ENCODE measurements at regions not wholly inside any gene's neighbourhood (a gene's known extent, or its start where the extent isn't known, plus 50 kb on each side); places are given as distances from the start of the nearest gene placed in this dataset.

DNA sequence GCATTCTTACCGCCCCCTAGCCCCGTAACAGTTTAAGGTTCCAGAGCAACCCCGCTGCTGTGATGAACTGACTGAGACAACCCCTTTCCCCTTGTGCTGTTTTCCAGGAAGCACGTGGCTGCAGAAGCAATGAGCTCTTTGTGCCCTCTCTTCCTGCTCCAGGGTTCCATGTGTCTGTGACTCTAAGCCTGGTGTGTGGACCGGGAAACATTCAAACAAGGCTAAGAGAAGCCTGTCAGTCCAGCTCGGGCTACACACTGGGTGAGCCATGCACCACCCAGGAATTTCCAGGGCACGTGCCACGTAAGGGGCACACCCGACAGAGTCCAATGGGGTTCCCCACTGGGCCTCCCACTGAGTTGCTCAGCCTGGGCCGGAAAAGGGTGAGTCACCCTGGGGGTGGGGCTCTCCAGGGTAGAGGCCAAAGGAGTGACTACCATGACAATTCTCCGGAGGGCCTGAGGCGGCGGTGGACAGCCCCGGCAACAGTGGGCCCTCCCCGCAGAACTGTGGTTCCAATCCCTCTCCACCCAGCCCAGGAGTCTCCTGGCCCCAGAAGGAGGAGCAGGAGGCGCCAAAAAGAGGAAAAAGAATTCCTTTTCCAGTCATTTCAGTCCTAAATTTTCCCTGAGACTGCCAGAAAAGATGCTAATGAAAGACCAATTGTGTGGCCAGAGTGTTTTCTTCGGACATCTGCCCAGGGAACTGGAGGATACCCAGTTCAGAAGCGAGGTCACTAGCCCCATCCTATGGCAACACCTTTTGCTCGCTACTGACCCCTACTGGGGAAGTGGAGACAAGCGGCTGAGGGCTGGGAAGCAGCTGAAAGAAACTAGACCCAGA is 157.8 kb upstream of the SLC1A4 start:
- Histone ChIP-seq H3K4me1 (ENCODE audit: insufficient read depth, low read length) (peaks cover 52% of the 10 kb centered on the region), H3K27me3 (ENCODE audit: control insufficient read depth in 1 of 2, insufficient read depth in 2 of 2, low read length in 2 of 2) (peaks cover 0 to 13% of the 10 kb centered on the region in 2 experiments; a peak in 1 of 5 replicates), H3K79me2 (ENCODE audit: insufficient read depth, low read length) (no peaks in the 10 kb centered on the region), H2AFZ (ENCODE audit: low read length) (no peak overlapping the region), H3K36me3 (replicated peaks in 1 of 2; ENCODE audit: control insufficient read depth in 1 of 2, insufficient read depth in 2 of 2, low read length in 2 of 2) (no peaks in the 10 kb centered on the region), H3K9me3 (ENCODE audit: low read length) (no peaks in the 10 kb centered on the region), H3K4me3 (replicated peaks in 1 of 3; ENCODE audit: insufficient read depth in 1 of 3, low read depth in 2 of 3, low read length in 3 of 3) (peak overlapping the region; percentile 6 to 49 (median 7); a peak in 4 of 6 replicates), H3K9ac (ENCODE audit: insufficient read depth, low read depth, low read length) (0 out of 2 replicates have a peak overlapping the region, but pooled peaks have one; percentile 3), H3K4me2 (ENCODE audit: low read depth, low read length) (peak overlapping the region; percentile 69), H4K20me1 (ENCODE audit: insufficient read depth, low read length) (no peaks in the 10 kb centered on the region), H3K27ac (ENCODE audit: extremely low read length, insufficient read depth, low read length) (peak overlapping the region; percentile 55)
- in situ Hi-C loops (cut with HindIII; ENCODE audit: extremely low pct_ligation_motif_present, low pct_unique_long_range_greater_than_20kb) (no loop called here), intact Hi-C loops (cut with micrococcal nuclease; ENCODE audit: unreplicated experiment) (loop anchor here (1.0 kb wide), 2 partner anchors 80 to 185 kb away; no protein-coding TSS in a partner anchor)
- ATAC-seq (peak; percentile 93), DNase-seq (ENCODE audit: low spot score) (peak; percentile 88), FAIRE-seq (peak; percentile 34)
- BruUV-seq (replicated peaks) = no TSS peak
- WGBS (ENCODE audit: low lambda C conversion rate) = 16% methylated on average over 20 of the region's 20 CpGs
- CTCF ChIA-PET (ENCODE audit: low intra/inter-chr PET ratio, low total read pairs) = interaction anchor here (1.1 to 2.8 kb wide), 3 partner anchors 178 to 244 kb away, joined by 3 to 20 read pairs (median 3); no protein-coding TSS in a partner anchor
- POLR2A ChIA-PET = interaction anchor here (1.9 to 2.3 kb wide), 3 partner anchors 80 to 182 kb away, joined by 18 to 24 read pairs (median 20); partner anchors contain the start of gene SERTAD2
- TF ChIP-seq BORCS8-MEF2B (CRISPR knock-in tag; IDR thresholded peaks at IDR 0.05) (peak; percentile 59; the same call in 1 of the 2 replicates), ZC3H13 (CRISPR knock-in tag; IDR thresholded peaks at IDR 0.05) (no peak), ZNF12 (CRISPR knock-in tag; IDR thresholded peaks at IDR 0.05) (no peak), SCMH1 (CRISPR knock-in tag; IDR thresholded peaks at IDR 0.05; ENCODE audit: borderline replicate concordance) (no peak), MED13 (CRISPR knock-in tag; IDR thresholded peaks at IDR 0.05) (no peak), MTA1 (CRISPR knock-in tag; IDR thresholded peaks at IDR 0.05; ENCODE audit: borderline replicate concordance) (peak; percentile 86; the same call in 1 of the 2 replicates), SNRNP70 (IDR thresholded peaks at IDR 0.05; ENCODE audit: low read depth, low read length) (no peak), NBN (conservative IDR thresholded peaks at IDR 0.05) (no peak), ZNF772 (CRISPR knock-in tag; IDR thresholded peaks at IDR 0.05) (peak; percentile 77; the same call in 1 of the 2 replicates)
- TF ChIP-seq, protein P1, sequence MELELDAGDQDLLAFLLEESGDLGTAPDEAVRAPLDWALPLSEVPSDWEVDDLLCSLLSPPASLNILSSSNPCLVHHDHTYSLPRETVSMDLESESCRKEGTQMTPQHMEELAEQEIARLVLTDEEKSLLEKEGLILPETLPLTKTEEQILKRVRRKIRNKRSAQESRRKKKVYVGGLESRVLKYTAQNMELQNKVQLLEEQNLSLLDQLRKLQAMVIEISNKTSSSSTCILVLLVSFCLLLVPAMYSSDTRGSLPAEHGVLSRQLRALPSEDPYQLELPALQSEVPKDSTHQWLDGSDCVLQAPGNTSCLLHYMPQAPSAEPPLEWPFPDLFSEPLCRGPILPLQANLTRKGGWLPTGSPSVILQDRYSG (CRISPR knock-in tag; IDR thresholded peaks at IDR 0.05) = peak; percentile 84; the same call in 1 of the 2 replicates
- TF ChIP-seq, protein P2, sequence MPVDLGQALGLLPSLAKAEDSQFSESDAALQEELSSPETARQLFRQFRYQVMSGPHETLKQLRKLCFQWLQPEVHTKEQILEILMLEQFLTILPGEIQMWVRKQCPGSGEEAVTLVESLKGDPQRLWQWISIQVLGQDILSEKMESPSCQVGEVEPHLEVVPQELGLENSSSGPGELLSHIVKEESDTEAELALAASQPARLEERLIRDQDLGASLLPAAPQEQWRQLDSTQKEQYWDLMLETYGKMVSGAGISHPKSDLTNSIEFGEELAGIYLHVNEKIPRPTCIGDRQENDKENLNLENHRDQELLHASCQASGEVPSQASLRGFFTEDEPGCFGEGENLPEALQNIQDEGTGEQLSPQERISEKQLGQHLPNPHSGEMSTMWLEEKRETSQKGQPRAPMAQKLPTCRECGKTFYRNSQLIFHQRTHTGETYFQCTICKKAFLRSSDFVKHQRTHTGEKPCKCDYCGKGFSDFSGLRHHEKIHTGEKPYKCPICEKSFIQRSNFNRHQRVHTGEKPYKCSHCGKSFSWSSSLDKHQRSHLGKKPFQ (CRISPR knock-in tag; IDR thresholded peaks at IDR 0.05; ENCODE audit: insufficient replicate concordance) = peak; percentile 65
- TF ChIP-seq, protein P3, sequence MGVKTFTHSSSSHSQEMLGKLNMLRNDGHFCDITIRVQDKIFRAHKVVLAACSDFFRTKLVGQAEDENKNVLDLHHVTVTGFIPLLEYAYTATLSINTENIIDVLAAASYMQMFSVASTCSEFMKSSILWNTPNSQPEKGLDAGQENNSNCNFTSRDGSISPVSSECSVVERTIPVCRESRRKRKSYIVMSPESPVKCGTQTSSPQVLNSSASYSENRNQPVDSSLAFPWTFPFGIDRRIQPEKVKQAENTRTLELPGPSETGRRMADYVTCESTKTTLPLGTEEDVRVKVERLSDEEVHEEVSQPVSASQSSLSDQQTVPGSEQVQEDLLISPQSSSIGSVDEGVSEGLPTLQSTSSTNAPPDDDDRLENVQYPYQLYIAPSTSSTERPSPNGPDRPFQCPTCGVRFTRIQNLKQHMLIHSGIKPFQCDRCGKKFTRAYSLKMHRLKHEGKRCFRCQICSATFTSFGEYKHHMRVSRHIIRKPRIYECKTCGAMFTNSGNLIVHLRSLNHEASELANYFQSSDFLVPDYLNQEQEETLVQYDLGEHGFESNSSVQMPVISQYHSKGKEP (CRISPR knock-in tag; IDR thresholded peaks at IDR 0.05) = no peak
- TF ChIP-seq, protein P4, sequence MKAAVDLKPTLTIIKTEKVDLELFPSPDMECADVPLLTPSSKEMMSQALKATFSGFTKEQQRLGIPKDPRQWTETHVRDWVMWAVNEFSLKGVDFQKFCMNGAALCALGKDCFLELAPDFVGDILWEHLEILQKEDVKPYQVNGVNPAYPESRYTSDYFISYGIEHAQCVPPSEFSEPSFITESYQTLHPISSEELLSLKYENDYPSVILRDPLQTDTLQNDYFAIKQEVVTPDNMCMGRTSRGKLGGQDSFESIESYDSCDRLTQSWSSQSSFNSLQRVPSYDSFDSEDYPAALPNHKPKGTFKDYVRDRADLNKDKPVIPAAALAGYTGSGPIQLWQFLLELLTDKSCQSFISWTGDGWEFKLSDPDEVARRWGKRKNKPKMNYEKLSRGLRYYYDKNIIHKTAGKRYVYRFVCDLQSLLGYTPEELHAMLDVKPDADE (CRISPR knock-in tag; IDR thresholded peaks at IDR 0.05) = 0 out of 2 replicates have a peak, but pooled peaks have one; percentile 78
- TF ChIP-seq, protein P5, sequence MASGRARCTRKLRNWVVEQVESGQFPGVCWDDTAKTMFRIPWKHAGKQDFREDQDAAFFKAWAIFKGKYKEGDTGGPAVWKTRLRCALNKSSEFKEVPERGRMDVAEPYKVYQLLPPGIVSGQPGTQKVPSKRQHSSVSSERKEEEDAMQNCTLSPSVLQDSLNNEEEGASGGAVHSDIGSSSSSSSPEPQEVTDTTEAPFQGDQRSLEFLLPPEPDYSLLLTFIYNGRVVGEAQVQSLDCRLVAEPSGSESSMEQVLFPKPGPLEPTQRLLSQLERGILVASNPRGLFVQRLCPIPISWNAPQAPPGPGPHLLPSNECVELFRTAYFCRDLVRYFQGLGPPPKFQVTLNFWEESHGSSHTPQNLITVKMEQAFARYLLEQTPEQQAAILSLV (CRISPR knock-in tag; IDR thresholded peaks at IDR 0.05; ENCODE audit: borderline replicate concordance) = peak; percentile 83
- TF ChIP-seq, protein P6, sequence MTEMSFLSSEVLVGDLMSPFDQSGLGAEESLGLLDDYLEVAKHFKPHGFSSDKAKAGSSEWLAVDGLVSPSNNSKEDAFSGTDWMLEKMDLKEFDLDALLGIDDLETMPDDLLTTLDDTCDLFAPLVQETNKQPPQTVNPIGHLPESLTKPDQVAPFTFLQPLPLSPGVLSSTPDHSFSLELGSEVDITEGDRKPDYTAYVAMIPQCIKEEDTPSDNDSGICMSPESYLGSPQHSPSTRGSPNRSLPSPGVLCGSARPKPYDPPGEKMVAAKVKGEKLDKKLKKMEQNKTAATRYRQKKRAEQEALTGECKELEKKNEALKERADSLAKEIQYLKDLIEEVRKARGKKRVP (CRISPR knock-in tag; IDR thresholded peaks at IDR 0.05) = peak in 1 of 2 experiments; percentile 75; a peak in 2 of 4 replicates

Data from HepG2 (cell line).